H9 (cell line): ENCODE measurements at regions not wholly inside any gene's neighbourhood (a gene's known extent, or its start where the extent isn't known, plus 50 kb on each side); places are given as distances from the start of the nearest gene placed in this dataset.

ENCODE experiments used
- DNase-seq: peaks from one replicate; pipeline ENCODE4 v3.0.0-alpha.2; 2017
- H2AFZ ChIP-seq: one replicate; pipeline ENCODE4 v1.6.1; 2013; ENCODE audit warnings: mild to moderate bottlenecking, low read length, control low read depth, moderate library complexity
- H2AK5ac ChIP-seq: 2 replicates; pipeline ENCODE4 v1.6.1; 2013; ENCODE audit warnings: low read length, control low read depth, mixed read lengths; ENCODE audit not compliant: insufficient read length
- H2BK120ac ChIP-seq: one replicate; pipeline ENCODE4 v1.6.1; 2013; ENCODE audit warnings: low read depth, mild to moderate bottlenecking, low read length, control low read depth, inconsistent platforms; ENCODE audit not compliant: poor library complexity, severe bottlenecking
- H2BK12ac ChIP-seq: 2 replicates; pipeline ENCODE4 v1.6.1; 2013; ENCODE audit warnings: low read length, control low read depth, mixed read lengths, low read depth; ENCODE audit not compliant: insufficient read length
- H2BK15ac ChIP-seq: 2 replicates; pipeline ENCODE4 v1.6.1; 2013; ENCODE audit warnings: low read depth, low read length, control low read depth
- H2BK20ac ChIP-seq: one replicate; pipeline ENCODE4 v1.6.1; 2013; ENCODE audit warnings: low read depth, mild to moderate bottlenecking, low read length, control low read depth, inconsistent platforms; ENCODE audit not compliant: poor library complexity, severe bottlenecking
- H2BK5ac ChIP-seq: 2 replicates; pipeline ENCODE4 v1.6.1; 2013; ENCODE audit warnings: low read length, control low read depth, mixed read lengths; ENCODE audit not compliant: insufficient read length
- H3K14ac ChIP-seq: 2 replicates; pipeline ENCODE4 v1.6.1; 2013; ENCODE audit warnings: low read length, control low read depth; ENCODE audit not compliant: insufficient read depth
- H3K18ac ChIP-seq: 2 replicates; pipeline ENCODE4 v1.6.1; 2013; ENCODE audit warnings: low read depth, mild to moderate bottlenecking, mixed read lengths, low read length, control low read depth; ENCODE audit not compliant: insufficient read length
- H3K23ac ChIP-seq: 2 replicates; pipeline ENCODE4 v1.6.1; 2013; ENCODE audit warnings: low read length, control low read depth, mixed read lengths, low read depth; ENCODE audit not compliant: insufficient read length
- H3K23me2 ChIP-seq: 2 replicates; pipeline ENCODE4 v1.6.1; 2013; ENCODE audit warnings: low read depth, mild to moderate bottlenecking, mixed read lengths, low read length, control low read depth; ENCODE audit not compliant: insufficient read length, poor library complexity, severe bottlenecking
- H3K27ac ChIP-seq: 2 replicates; pipeline ENCODE4 v1.5.1; 2013; ENCODE audit warnings: low read length, control low read depth, mixed read lengths, low read depth; ENCODE audit not compliant: insufficient read length
- H3K27me3 ChIP-seq: 2 replicates; pipeline ENCODE4 v1.6.1; 2013; ENCODE audit warnings: low read length, control low read depth, inconsistent platforms; ENCODE audit not compliant: insufficient read depth
- H3K4ac ChIP-seq: 2 replicates; pipeline ENCODE4 v1.6.1; 2013; ENCODE audit warnings: low read depth, mild to moderate bottlenecking, control low read depth, inconsistent platforms, low read length, moderate library complexity
- H3K4me1 ChIP-seq: 2 replicates; pipeline ENCODE4 v1.6.1; 2013; ENCODE audit warnings: low read length, control low read depth, inconsistent platforms; ENCODE audit not compliant: insufficient read depth
- H3K4me2 ChIP-seq: 2 replicates; pipeline ENCODE4 v1.6.1; 2013; ENCODE audit warnings: low read length, control low read depth, mixed read lengths; ENCODE audit not compliant: insufficient read length, insufficient read depth
- H3K56ac ChIP-seq: 2 replicates; pipeline ENCODE4 v1.6.1; 2013; ENCODE audit warnings: low read depth, mild to moderate bottlenecking, mixed read lengths, low read length, control low read depth; ENCODE audit not compliant: insufficient read length
- H3K79me1 ChIP-seq: 2 replicates; pipeline ENCODE4 v1.6.1; 2013; ENCODE audit warnings: low read depth, mild to moderate bottlenecking, moderate library complexity, low read length, control low read depth, inconsistent platforms; ENCODE audit not compliant: insufficient read depth, poor library complexity, severe bottlenecking
- H3K79me2 ChIP-seq: 2 replicates; pipeline ENCODE4 v1.6.1; 2013; ENCODE audit warnings: low read length, control low read depth, inconsistent platforms; ENCODE audit not compliant: insufficient read depth
- H3K9ac ChIP-seq: 2 replicates; pipeline ENCODE4 v1.6.1; 2013; ENCODE audit warnings: low read length, control low read depth, mixed read lengths; ENCODE audit not compliant: insufficient read length; ENCODE audit errors: extremely low read depth
- H3K9me3 ChIP-seq: one replicate; pipeline ENCODE4 v1.6.1; 2013; ENCODE audit warnings: low read depth, low read length, inconsistent platforms; ENCODE audit not compliant: control insufficient read depth
- H3T11ph ChIP-seq: one replicate; pipeline ENCODE4 v1.6.1; 2013; ENCODE audit warnings: mild to moderate bottlenecking, low read length, control low read depth, inconsistent platforms
- H4K20me1 ChIP-seq: one replicate; pipeline ENCODE4 v1.6.1; 2013; ENCODE audit not compliant: control insufficient read depth, insufficient read length, insufficient read depth
- H4K5ac ChIP-seq: 2 replicates; pipeline ENCODE4 v1.6.1; 2013; ENCODE audit warnings: low read depth, mild to moderate bottlenecking, mixed read lengths, low read length, control low read depth; ENCODE audit not compliant: insufficient read length
- H4K8ac ChIP-seq: replicated peaks from 2 replicates; pipeline ENCODE4 v1.6.1; 2013; ENCODE audit warnings: low read length, control low read depth, mixed read lengths, low read depth; ENCODE audit not compliant: insufficient read length
- H4K91ac ChIP-seq: 2 replicates; pipeline ENCODE4 v1.6.1; 2013; ENCODE audit warnings: low read depth, mild to moderate bottlenecking, moderate library complexity, mixed read lengths, low read length, control low read depth; ENCODE audit not compliant: insufficient read length
- H3K27ac Mint-ChIP-seq, 3 experiments: 2 replicates in 2 of 3; 3 replicates in 1 of 3; pipeline ENCODE4 v1.8.0; 2020 to 2021; ENCODE audit warnings: mixed read lengths in 3 of 3, mild to moderate bottlenecking in 1 of 3, moderate library complexity in 1 of 3
- H3K27me3 Mint-ChIP-seq: 2 replicates; pipeline ENCODE4 v1.8.0; 2021; ENCODE audit warnings: low read depth, mild to moderate bottlenecking, moderate library complexity, mixed read lengths
- H3K36me3 Mint-ChIP-seq, 3 experiments: 2 replicates in 2 of 3; 3 replicates in 1 of 3; pipeline ENCODE4 v1.8.0; 2020 to 2021; ENCODE audit warnings: low read depth in 3 of 3, mixed read lengths in 3 of 3; ENCODE audit not compliant: insufficient read depth in 1 of 3
- H3K4me1 Mint-ChIP-seq, 2 experiments: 2 replicates each; pipeline ENCODE4 v1.8.0; 2020; ENCODE audit warnings: mixed read lengths in 2 of 2
- H3K4me3 Mint-ChIP-seq, 2 experiments: 2 replicates in 1 of 2; 3 replicates in 1 of 2; pipeline ENCODE4 v1.8.0; 2020 to 2021; ENCODE audit warnings: mild to moderate bottlenecking in 2 of 2, mixed read lengths in 2 of 2, moderate library complexity in 1 of 2
- H3K9me3 Mint-ChIP-seq, 2 experiments: 2 replicates in 1 of 2; 3 replicates in 1 of 2; pipeline ENCODE4 v1.8.0; 2020; ENCODE audit warnings: mild to moderate bottlenecking in 2 of 2, mixed read lengths in 2 of 2, moderate library complexity in 1 of 2
- WGBS: extraction: QIAGEN DNeasy Blood & Tissue Kit; methylation state at CpG from one replicate; pipeline ENCODE4 v1.1.7; 2013; ENCODE audit warnings: missing lambda C conversion rate, low lambda C conversion rate, mixed read lengths; ENCODE audit not compliant: insufficient read length; ENCODE audit errors: extremely low coverage; 5-methylcytosine and 5-hydroxymethylcytosine counted together
- TF ChIP-seq, protein P1 (sequence below): fragments of 200-600 bp; sonication (generic); conservative IDR thresholded peaks from 3 replicates; pipeline ENCODE4 v1.8.0; 2021; ENCODE audit warnings: antibody characterized with exemption, mild to moderate bottlenecking

DNA sequence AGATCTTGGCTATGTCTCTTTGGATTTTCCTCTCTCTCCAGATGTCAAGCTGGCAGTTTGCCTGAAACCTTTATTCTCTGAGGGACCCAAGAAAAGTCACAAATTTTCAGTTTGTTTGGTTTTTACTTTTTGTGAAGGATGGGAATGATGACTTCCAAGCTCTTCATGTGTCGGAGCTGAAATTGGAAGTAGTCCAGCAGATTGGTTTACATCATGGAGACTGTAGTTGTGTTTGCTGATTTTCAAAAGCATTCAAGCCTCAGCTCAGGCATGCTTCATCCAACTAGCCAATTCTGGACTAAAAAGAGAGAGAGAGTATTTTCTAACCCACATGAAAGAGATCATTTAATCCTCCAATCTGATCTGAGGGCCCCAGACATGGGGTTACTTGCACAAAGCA, 326.2 kb upstream of the AUTS2 start:
- TF ChIP-seq, protein P1, sequence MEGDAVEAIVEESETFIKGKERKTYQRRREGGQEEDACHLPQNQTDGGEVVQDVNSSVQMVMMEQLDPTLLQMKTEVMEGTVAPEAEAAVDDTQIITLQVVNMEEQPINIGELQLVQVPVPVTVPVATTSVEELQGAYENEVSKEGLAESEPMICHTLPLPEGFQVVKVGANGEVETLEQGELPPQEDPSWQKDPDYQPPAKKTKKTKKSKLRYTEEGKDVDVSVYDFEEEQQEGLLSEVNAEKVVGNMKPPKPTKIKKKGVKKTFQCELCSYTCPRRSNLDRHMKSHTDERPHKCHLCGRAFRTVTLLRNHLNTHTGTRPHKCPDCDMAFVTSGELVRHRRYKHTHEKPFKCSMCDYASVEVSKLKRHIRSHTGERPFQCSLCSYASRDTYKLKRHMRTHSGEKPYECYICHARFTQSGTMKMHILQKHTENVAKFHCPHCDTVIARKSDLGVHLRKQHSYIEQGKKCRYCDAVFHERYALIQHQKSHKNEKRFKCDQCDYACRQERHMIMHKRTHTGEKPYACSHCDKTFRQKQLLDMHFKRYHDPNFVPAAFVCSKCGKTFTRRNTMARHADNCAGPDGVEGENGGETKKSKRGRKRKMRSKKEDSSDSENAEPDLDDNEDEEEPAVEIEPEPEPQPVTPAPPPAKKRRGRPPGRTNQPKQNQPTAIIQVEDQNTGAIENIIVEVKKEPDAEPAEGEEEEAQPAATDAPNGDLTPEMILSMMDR = no peak
- no peak overlapping the region for H2BK12ac ChIP-seq
- no peak overlapping the region for H3K27ac ChIP-seq
- no peaks in the 10 kb centered on the region for H4K20me1 ChIP-seq
- no peak overlapping the region for H3T11ph ChIP-seq
- no peak overlapping the region for H2AK5ac ChIP-seq
- no peak overlapping the region for H3K56ac ChIP-seq
- no peaks in the 10 kb centered on the region for H3K79me2 ChIP-seq
- H3K18ac ChIP-seq = no peak overlapping the region
- no peak overlapping the region for H3K27ac Mint-ChIP-seq
- H4K5ac ChIP-seq = no peak overlapping the region
- no peaks in the 10 kb centered on the region for H3K4me1 ChIP-seq
- H2BK5ac ChIP-seq = no peak overlapping the region
- no peak for DNase-seq
- peaks cover 76% of the 10 kb centered on the region for H3K27me3 Mint-ChIP-seq
- H3K23me2 ChIP-seq = no peaks in the 10 kb centered on the region
- no peaks in the 10 kb centered on the region for H3K36me3 Mint-ChIP-seq
- H3K79me1 ChIP-seq = no peaks in the 10 kb centered on the region
- H2BK20ac ChIP-seq = no peak overlapping the region
- H3K9ac ChIP-seq = no peak overlapping the region
- H3K9me3 Mint-ChIP-seq = 0 out of 5 replicates have a peak, but pooled peaks cover 0 to 3% of the 10 kb centered on the region in 2 experiments
- no peak overlapping the region for H3K14ac ChIP-seq
- no peak overlapping the region for H3K4ac ChIP-seq
- no peak overlapping the region for H2AFZ ChIP-seq
- H3K9me3 ChIP-seq = no peaks in the 10 kb centered on the region
- no peak overlapping the region for H4K91ac ChIP-seq
- no peaks in the 10 kb centered on the region for H3K4me1 Mint-ChIP-seq
- no peak overlapping the region for H4K8ac ChIP-seq
- no peaks in the 10 kb centered on the region for H3K27me3 ChIP-seq
- no peak overlapping the region for H3K23ac ChIP-seq
- WGBS = no CpG with 5 or more reads among the region's 1 CpG
- no peak overlapping the region for H2BK120ac ChIP-seq
- H3K4me2 ChIP-seq = no peak overlapping the region
- no peak overlapping the region for H3K4me3 Mint-ChIP-seq
- H2BK15ac ChIP-seq = no peak overlapping the region
